HG03457 (cell line): ENCODE measurements at regions not wholly inside any gene's neighbourhood (a gene's known extent, or its start where the extent isn't known, plus 50 kb on each side); places are given as distances from the start of the nearest gene placed in this dataset.
"Not testable (repeated sequence)": the region's sequence is repeated elsewhere in the genome, so short reads cannot be mapped to it uniquely, and the experiment has no call there.

Experiments
- ATAC-seq: cut with Tn5 transposase; IDR thresholded peaks from one replicate; pipeline ENCODE4 v1.9.1; 2021; ENCODE audit warnings: moderate number of reproducible peaks; ENCODE audit not compliant: unreplicated experiment

DNA sequence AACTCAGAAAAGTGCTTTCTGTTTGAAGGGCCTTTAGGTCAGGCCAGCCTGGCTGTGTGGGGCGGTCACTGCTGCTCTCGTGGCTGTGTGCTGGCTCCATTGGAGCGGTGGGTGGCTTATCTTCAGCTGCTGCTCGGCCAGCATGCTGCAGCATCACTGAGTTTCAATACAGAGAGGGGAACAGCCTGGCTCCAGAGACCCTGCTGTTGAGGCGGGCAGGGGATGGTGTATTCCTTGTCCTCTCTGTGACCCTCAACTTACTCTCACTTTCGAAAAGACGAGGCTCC lies 248.5 kb upstream of the ONECUT1 start:
- ATAC-seq = no peak

DNA sequence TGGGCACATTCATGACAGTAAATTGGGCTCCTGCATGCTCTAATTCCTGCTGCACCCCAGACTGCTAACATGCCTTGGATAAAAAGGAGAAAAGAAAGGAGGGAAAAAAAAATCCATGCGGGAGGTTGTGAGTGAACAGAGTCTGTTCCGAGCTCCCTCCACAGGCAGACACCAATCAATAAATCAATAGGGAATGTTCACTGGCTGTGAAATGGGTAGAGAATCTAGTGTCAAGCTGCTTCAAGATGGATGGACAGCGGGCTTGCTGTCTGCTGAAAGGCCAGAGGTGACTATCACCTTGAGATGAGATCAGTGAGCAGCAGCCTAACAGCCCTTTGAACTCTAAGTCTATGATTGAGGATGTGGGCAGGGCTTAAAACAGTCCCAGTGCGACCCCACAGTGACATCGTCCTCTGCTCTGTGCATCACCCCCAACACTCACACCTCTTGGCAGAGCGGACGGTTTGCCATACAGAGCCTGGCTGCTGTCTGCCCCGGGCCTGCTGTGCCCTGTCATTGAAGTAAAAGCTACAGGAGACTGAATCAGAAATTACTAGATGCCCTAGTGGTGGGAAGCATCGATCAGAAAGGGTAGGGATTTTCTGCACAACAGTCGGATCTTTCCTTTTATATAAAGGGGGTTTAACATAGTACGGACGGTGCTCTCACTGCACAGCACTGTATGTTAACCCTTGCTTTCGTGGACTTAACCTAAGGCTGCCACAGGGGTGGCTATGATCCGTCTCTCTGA lies 247.9 kb upstream of the ONECUT1 start:
- no peak for ATAC-seq

DNA sequence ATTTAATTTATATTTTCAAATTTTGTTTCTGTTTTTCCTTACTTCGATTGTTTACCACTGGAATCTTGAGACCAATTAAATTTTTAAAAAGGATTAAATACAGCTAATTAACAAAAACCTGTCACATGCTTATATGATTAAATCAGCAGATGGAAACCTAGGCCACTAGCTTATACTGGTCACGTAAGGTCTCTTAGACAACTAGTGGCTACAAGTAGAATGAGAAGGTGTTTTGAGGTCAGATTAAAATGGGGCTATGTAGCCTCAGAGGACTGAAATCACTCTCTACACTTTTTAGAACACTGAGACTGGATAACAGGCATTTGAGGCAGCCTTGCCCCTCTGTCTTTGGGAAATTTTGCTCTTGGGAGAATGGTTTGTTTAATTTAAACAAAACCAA lies 246.5 kb upstream of the ONECUT1 start:
- ATAC-seq = no peak

DNA sequence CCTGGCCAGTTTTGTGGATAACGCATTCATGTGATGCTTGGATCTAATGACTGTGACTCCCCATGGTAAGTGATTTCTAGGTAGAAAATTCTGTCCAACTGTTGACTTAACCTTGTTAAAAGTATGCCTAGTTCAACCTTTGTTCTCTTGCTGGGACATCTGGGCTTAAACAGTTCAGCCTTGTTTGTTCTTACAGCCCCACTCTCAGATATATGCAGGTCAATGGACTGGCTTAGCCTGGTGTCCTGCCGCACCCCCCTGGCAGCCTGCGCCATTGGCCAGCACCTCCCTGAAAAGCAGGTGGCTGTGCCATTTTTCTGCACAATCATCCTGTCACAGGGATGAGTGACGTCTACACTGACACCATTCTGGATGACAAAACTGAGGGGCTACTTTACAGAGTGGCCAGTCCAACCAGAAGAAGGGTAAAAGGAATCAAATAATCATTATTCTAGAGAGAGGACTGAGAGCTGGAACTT lies 244.7 kb upstream of the ONECUT1 start:
- ATAC-seq = no peak

DNA sequence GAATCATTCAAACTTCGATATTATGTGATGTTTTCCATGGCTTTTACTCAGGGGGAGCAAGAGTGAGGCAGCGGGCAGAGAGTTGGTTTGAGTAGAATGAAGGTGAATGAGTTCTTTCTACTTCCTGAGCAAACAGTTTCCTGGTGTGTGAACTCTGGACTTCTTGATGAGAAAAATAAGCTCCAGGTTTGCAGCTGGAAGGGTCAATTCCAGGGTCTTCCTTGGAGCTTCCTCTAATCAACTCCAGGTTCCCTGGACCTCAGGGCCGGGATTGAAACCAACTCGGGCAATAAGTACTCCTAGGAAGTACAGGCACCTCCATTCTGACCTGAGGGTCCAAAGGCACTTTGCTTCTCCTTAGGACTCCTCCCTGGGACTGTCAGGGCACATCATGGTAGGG lies 243.6 kb upstream of the ONECUT1 start:
- no peak for ATAC-seq

DNA sequence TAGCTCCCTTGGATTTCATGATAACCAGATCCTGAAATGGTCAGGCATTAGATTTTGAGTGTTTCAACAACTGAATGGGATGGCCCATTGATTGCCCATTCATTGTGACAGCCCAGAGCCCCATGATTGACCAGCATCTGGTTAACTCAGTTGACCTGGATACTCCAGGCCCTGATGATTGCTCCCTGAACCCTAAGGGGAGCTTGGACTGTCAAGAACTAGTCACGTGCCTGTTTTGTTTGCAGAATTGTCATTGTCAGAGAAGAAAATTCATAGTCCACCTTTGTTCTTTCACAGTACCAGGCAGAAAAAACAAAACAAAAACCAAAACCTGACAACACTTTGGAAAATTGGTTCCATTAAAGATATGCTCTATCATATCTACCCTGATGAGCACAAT lies 241.3 kb upstream of the ONECUT1 start:
- ATAC-seq = no peak

DNA sequence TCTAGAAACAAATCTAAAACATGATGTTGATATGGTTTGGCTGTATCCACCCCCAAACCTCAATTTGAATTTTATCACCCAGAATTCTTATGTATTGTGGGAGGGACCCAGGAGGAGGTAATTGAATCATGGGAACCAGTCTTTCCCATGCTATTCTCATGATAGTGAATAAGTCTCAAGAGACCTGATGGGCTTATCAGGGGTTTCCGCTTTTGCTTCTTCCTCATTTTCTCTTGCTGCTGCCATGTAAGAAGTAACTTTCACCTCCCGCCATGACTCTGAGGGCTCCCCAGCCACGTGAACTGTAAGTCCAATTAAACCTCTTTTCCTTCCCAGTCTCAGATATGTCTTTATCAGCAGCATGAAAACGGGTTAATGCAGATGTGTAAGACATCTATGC lies 232.7 kb upstream of the ONECUT1 start:
- ATAC-seq = no peak

DNA sequence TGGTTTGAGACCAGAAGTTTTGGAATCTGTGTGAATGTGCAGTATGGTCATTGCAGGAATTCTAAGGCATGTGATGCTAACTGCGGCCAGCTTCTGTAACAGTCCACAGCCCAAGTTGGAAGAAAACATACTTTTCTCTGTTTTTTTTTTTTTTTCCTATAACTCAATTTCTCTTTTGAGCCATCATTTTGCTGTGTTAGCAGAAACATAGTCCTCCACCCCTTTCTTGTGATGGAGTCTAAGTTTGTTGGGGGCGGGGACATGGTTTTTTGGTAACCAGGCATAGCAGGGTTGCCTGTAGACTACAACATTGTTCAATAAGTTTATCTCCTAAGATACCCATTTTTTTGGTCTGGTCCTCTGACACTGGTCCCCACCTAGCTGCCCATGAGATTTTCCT lies 223.2 kb upstream of the ONECUT1 start:
- no peak for ATAC-seq

DNA sequence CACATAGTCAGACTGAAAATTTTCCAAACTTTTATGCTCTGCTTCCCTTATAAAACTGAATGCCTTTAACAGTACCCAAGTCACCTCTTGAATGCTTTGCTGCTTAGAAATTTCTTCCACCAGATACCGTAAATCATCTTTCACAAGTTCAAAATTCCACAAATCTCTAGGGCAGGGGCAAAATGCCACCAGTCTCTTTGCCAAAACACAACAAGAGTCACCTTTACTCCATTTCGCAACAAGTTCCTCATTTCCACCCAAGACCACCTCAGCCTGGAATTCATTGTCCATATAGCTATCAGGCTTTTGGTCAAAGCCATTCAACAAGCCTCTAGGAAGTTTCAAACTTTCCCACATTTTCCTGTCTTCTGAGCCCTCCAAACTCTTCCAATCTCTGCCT lies 221.6 kb upstream of the ONECUT1 start:
- ATAC-seq = not testable (repeated sequence)

DNA sequence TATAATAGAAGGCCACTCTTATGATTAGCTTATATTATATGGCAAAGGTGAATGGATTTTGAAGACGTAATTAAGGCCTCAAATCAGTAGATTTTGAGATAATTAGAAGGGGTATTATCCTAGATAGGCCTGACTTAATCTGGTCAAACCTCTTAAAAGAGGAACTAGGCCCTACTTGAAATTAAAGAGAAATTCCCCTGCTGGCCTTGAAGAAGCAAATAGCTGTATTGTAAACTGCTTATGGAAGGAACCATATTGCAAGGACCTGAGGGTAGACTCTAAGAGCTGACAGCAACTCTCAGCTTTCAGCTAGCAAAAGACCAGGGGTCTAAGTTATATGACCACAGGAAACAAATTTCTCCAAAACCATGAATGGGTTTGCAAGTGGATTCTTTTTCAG lies 219.0 kb upstream of the ONECUT1 start:
- no peak for ATAC-seq

DNA sequence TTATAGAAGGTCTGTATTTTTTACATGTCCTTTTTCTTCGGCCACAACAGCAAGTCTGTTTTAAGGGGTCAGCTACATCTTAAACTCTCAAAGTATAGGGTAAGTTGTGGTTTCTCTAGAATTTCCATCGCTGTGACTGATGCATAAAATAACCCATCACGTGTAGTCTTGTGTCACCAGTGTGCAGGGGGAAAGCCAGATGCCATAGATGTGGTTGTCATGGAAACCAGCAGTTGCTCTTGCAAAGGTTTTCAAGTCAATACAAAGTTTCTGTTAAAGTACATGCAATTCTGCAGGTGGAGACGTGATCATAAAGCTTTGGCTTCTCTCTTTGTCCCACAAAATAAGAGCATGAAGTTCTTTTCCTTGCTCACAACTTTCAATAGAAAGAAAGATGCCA lies 210.3 kb upstream of the ONECUT1 start:
- no peak for ATAC-seq

DNA sequence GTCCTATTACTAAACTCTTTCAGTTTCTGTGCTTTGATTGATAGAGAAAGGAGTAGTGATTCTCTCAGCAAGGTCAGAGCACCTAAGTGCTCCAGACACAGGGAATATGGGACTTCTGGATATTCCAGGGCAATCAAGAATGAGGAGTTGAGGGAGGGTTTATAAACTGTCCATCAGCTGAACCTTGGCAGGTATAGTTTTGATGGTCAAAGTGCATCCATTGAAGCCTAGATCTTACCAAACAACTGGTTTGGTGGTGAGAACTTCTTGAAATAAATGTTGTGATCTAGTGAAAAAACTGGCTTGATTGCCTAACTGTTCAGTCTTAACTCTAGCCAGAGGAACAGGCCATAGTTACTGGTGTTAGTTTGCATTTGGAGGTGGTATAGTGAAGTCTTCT lies 207.0 kb upstream of the ONECUT1 start:
- ATAC-seq = no peak

DNA sequence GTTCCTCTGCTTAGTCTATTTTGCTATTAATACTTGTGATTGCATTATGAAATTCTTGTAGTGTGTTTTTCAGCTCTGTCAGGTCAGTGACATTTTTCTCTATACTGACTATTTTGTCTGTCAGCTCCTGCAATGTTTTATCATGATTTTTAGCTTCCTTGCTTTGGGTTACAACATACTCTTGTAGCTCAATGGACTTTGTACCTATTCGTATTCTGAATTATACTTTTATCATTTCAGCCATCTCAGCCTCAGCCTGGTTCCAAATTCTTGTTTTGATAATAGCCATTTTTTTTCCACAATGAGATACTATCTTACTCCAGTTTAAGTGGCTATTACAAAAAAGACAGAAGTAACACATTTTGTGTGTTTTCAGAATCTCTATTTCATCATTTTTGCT lies 204.2 kb upstream of the ONECUT1 start:
- ATAC-seq = no peak

DNA sequence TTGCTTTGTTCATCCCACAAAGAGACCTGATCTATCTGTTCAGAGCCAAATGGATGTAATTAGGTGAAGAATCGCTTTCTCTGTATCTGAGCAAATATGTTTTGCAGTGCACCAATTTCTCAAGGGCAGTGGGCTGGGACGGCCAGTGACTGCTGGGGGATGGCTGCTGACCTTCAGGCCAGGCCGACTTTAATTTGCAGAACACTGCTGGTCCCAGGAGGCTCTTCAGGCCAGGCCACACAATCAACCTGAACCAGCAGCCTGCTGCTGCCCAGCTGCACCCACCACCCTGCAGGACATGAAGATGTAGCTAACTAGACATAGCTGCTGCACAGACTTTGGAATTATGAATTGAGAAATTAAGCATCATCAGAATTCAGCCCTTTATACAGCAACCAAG lies 194.4 kb upstream of the ONECUT1 start:
- no peak for ATAC-seq

DNA sequence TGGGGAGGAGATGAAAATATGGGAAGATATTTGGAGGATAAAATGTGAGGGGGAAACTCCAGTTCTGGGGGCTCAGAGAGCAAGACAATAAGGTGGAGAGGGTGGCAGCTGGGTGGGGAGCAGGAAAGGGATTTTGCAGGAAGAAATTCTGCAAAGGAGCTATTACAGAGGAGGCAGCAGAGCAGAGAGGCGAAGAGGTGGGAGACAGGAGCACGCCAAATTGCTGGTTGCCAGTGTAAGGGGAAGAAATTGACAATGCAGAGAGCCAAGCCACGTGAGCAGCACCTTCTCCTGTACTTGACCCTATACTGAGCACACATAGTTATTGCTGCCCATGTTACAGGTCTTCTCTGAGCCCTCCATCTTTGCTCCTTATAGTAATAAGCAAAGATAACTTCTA lies 190.3 kb upstream of the ONECUT1 start:
- no peak for ATAC-seq

DNA sequence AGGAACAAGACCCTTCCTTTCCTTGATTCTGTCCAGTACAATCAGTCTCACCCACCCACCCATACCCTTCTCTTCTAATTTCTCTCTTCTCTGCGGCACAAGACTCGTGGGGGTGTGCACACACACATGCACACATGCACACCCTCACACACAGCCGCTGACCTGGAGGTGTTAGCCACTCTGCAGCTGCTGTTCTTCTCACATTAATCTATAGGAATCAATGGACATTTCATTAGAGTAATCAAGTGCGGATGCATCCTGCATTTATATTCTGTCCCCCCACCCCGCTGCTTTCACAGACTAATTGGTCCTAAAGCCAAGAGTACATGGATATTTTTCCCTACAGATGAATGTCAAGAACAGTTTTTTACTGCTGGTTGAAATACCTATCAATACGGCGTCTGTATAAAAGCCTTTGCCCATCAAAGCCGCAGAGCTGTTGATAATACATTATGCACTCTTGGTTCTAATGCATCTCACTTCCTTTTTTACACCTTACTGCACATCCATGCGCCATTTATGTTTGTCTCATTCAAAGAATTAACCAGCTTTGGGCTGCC lies 186.5 kb upstream of the ONECUT1 start:
- no peak for ATAC-seq

DNA sequence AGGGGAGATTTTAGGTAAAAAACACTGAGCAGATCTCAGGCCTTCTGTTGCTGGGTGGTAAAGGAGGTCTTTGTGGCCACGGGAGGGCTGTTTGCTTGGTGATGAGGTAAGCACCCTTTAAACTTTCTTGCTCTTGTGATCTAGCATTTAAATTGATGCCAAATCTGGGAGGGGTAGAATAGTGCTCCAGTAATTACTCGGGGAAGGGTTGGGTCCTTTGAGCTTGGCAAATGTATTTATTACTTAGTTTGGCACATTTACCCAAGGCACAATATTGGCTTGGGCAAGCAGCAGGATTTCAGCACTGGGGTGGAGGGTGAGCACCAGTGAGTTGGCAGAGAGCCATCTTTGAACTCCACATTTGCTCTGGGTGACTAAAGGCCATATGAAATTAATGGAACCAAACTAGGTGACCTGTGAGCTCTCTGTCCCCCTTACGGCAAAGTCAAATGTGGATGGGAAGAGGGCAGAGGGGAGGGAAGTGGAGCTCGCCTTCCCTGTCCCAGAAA lies 185.9 kb upstream of the ONECUT1 start:
- ATAC-seq = no peak

DNA sequence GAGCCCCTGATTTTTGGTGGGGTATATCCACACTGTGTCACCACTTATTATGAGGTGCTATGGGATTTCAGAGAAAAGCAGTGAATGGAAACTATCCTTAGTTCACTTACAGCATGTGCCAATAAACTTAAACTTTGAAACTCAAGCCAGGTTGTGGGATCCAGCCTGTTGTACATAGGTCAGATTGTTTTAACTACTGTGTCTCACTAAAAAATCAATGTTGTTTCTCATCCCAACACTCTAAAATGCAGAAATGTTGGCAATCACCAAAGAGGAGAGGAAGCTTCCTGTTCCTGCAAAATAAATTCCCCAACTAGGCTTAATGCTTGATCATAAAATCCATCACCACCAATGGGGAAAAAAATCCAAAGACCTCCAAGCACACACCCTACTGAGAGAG lies 173.7 kb upstream of the ONECUT1 start:
- no peak for ATAC-seq

DNA sequence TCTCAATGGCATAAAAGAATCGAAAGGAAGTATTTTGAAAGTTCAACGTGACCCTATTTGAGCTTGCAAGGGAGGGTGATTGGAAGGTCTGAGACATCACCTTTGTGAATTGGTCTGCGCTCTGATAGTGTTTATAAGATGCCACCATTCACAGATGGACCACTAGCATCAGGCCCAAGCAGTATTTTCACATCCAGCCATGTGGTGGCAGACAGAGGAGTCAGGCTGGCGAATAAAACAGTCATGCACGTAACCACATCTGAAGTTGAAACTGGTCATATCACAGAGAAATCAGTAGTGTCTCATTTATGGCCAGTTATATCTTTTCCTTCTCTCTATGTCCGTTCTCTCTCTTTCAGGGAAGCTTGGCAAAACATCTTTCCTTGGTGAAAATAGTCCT lies 170.1 kb upstream of the ONECUT1 start:
- no peak for ATAC-seq

DNA sequence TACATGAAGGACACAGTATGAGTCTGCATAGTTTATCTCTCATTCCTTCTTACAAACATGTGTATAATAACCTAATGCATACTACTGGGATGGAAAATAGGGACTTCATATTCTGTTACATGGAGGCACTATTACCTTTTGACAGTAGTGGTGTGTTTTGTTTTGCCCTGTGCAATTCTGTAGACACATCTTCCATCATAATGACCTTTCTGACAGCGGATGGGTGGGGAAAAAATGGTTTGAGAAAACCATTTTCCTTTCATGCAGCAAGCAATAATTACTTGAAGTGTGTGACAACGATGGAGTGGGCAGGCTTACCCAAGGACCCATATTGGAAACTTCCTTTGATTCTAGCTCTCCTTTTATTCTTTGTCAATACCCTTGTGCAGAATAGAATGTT lies 153.6 kb upstream of the ONECUT1 start:
- no peak for ATAC-seq

DNA sequence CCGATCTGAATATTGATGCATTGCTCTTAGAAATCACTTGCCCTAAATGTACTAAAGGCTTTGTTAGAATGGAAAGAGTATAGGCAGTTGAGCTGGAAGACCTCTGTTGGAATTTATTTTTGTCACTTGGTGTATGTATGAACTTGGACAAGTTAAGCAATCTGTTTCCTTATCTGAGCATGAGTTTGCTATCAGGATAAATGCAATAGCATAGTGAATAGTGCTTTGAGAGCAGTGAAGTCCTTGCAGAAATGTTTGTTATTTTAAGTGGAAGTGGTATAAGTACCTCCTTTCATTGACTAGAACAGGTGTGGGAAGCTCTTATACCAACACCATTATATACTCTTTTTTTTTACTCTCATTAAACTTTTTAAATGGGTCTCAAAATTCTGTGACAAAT lies 146.4 kb upstream of the ONECUT1 start:
- no peak for ATAC-seq

DNA sequence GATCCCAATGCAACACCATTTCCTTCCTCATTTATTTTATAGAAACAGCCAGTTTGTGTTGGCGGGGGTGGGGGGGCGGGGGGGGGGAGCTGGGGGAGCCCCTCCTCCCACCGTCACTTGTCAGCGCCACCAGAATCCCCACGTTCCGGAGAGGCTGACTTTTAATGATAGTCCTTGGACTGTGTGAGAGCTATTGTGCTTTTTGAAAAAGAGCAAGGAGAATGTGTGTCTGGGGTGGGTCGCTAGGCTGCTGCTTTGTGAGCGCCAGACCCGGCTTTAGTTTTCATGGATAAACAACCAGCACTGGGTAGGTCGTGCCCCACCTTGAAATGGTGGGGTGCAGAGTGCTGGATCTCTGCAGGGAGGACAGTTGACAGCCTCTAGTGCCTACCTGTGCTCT lies 135.0 kb upstream of the ONECUT1 start:
- no peak for ATAC-seq

DNA sequence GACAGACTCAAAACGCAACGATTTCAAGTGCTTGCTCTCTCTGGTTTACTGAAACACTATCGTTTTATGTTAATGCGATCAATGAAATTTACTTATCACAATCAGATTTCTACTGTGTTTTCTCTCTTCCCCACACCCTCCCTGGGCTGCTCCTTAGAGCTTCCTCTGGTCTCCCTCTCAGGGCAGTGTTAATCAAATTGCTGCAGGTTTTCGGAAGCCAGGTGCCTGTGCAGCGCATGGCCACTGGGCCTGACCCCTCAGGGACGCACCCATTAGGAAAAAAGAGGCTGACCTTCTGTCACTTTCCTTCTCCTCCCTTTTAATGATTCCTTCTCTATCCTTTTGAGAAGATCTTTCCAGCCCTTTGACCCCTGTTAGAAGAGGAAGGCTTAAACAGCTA lies 134.5 kb upstream of the ONECUT1 start:
- no peak for ATAC-seq
